Activated CD8-positive, alpha-beta T cell treated with anti-CD3 and anti-CD28 coated beads for 36 hours (primary cell): ENCODE measurements at regions not wholly inside any gene's neighbourhood (a gene's known extent, or its start where the extent isn't known, plus 50 kb on each side); places are given as distances from the start of the nearest gene placed in this dataset.

ENCODE experiments used
- ATAC-seq: fragments of 200-7000 bp; cut with Tn5 transposase; one replicate; pipeline ENCODE4 v1.10.0; 2021; ENCODE audit warnings: mild to moderate bottlenecking, moderate library complexity
- CTCF ChIA-PET: fragments of 350-600 bp; sonication (Branson Sonifier 250); formaldehyde crosslinking; loops from one replicate; lab custom pipeline; 2021; ENCODE audit warnings: antibody characterized with exemption; lab: Charles Lee
- POLR2A ChIA-PET: fragments of 350-600 bp; sonication (Branson Sonifier 250); formaldehyde crosslinking; loops from one replicate; lab custom pipeline; 2021; ENCODE audit warnings: antibody characterized with exemption; lab: Charles Lee
- DNase-seq: peaks from one replicate; pipeline ENCODE4 v3.0.0-alpha.2; 2020
- H3K27ac Mint-ChIP-seq: one replicate; pipeline ENCODE4 v1.8.0; 2021; ENCODE audit warnings: mild to moderate bottlenecking, mixed read lengths
- H3K27me3 Mint-ChIP-seq: one replicate; pipeline ENCODE4 v1.8.0; 2021; ENCODE audit warnings: mixed read lengths
- H3K36me3 Mint-ChIP-seq: one replicate; pipeline ENCODE4 v1.8.0; 2021; ENCODE audit warnings: low read depth, mixed read lengths
- H3K4me1 Mint-ChIP-seq: one replicate; pipeline ENCODE4 v1.8.0; 2021; ENCODE audit warnings: low read depth, mixed read lengths
- H3K4me3 Mint-ChIP-seq: one replicate; pipeline ENCODE4 v1.8.0; 2021; ENCODE audit warnings: mild to moderate bottlenecking, moderate library complexity, mixed read lengths
- H3K9me3 Mint-ChIP-seq: one replicate; pipeline ENCODE4 v1.8.0; 2021; ENCODE audit warnings: mixed read lengths
- CTCF ChIP-seq: fragments of 200-600 bp; IDR thresholded peaks from one replicate; pipeline ENCODE4 v1.8.0; 2022; ENCODE audit warnings: antibody characterized with exemption, mild to moderate bottlenecking
- intact Hi-C: fragments of 100-400 bp; cut with micrococcal nuclease; formaldehyde crosslinking; loops from one replicate; pipeline ENCODE4 v1.10.0; 2022

GRCh38 chr7:85781606-85782005, 594.8 kb upstream of the SEMA3D start:
- Mint-ChIP-seq H3K4me3 (no peak overlapping the region), H3K36me3 (no peaks in the 10 kb centered on the region), H3K27ac (no peak overlapping the region), H3K4me1 (no peaks in the 10 kb centered on the region), H3K27me3 (no peaks in the 10 kb centered on the region), H3K9me3 (peaks cover 6% of the 10 kb centered on the region)
- DNase-seq (no peak), ATAC-seq (no peak)
- intact Hi-C loops = no loop called here
- no peak for TF ChIP-seq CTCF
- ChIA-PET CTCF (no interaction called here), POLR2A (no interaction called here)

DNA sequence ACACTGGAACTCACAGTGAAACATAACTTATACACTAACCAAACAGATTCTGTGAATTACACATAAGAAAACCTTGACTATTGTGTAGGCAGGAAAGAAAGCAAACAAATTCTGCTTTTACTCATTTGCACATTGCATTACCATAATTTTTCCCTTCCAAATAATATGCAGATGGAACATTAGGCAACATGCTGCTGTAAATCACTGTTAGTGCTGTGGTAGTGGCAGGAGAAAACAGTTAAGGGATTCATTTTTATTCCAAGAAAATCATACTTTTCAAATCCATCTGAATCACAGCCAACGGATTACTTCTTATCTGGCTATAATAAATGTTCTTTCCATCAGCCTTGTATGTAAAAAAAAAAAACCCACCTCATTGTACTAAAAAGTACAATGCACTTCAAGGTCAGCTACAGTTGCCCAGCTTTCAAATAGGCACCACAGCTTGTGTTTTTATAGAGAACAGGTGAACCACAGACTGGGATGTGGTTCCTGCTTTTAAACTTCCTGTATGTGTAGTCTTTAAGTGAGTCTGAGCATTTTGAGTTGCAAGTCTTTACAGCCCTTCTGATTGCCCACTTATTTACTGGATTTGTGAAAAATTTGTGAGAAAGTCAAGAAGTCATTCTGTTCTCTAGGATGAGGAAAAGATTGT, 590.0 kb upstream of the SEMA3D start:
- H3K36me3 Mint-ChIP-seq = no peaks in the 10 kb centered on the region
- no peak overlapping the region for H3K27ac Mint-ChIP-seq
- H3K4me1 Mint-ChIP-seq = no peaks in the 10 kb centered on the region
- TF ChIP-seq CTCF = no peak
- ChIA-PET CTCF (no interaction called here), POLR2A (no interaction called here)
- DNase-seq = no peak
- H3K9me3 Mint-ChIP-seq = no peaks in the 10 kb centered on the region
- H3K4me3 Mint-ChIP-seq = no peak overlapping the region
- no peak for ATAC-seq
- intact Hi-C loops = no loop called here
- no peaks in the 10 kb centered on the region for H3K27me3 Mint-ChIP-seq

DNA sequence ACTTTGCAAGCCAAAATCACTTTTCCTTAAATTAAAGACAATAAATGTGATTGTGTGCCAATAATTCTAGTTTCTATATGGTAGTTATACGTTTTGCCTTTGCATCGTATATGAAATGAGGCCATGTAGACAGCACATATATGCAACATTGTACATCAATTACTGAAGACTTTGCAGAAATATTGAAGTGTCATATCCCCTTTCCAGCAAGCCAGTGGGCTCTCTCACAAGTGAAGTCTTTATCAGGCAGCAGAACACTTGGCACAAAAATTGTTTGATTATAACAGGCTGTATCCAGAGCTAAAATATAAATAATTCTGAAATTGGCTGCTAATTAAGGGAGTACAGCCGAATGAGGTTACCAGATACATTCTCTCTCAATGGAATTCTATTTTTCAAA, 588.6 kb upstream of the SEMA3D start:
- H3K27me3 Mint-ChIP-seq = no peaks in the 10 kb centered on the region
- intact Hi-C loops = no loop called here
- no peak for ATAC-seq
- no peak for TF ChIP-seq CTCF
- H3K9me3 Mint-ChIP-seq = no peaks in the 10 kb centered on the region
- DNase-seq = no peak
- no peaks in the 10 kb centered on the region for H3K4me1 Mint-ChIP-seq
- no peak overlapping the region for H3K27ac Mint-ChIP-seq
- no peak overlapping the region for H3K4me3 Mint-ChIP-seq
- no peaks in the 10 kb centered on the region for H3K36me3 Mint-ChIP-seq
- POLR2A ChIA-PET = no interaction called here
- CTCF ChIA-PET = no interaction called here

GRCh38 chr7:85774986-85775385, 588.1 kb upstream of the SEMA3D start:
- Mint-ChIP-seq H3K27ac (no peak overlapping the region), H3K27me3 (no peaks in the 10 kb centered on the region), H3K36me3 (no peaks in the 10 kb centered on the region), H3K4me1 (no peaks in the 10 kb centered on the region), H3K9me3 (no peaks in the 10 kb centered on the region), H3K4me3 (no peak overlapping the region)
- ChIA-PET POLR2A (no interaction called here), CTCF (no interaction called here)
- DNase-seq (no peak), ATAC-seq (no peak)
- intact Hi-C loops = no loop called here
- TF ChIP-seq CTCF = no peak

GRCh38 chr7:85773116-85773728, 586.4 kb upstream of the SEMA3D start:
- ATAC-seq (no peak), DNase-seq (no peak)
- no peak for TF ChIP-seq CTCF
- Mint-ChIP-seq H3K27me3 (no peaks in the 10 kb centered on the region), H3K4me1 (no peaks in the 10 kb centered on the region), H3K9me3 (no peaks in the 10 kb centered on the region), H3K27ac (no peak overlapping the region), H3K36me3 (no peaks in the 10 kb centered on the region), H3K4me3 (no peak overlapping the region)
- ChIA-PET CTCF (interaction anchor here (0.6 kb wide), 1 partner anchor 47 kb away, joined by 3 read pairs; no protein-coding TSS in a partner anchor), POLR2A (no interaction called here)
- intact Hi-C loops = no loop called here
